ENCODE measurements at regions not wholly inside any gene's neighbourhood (a gene's known extent, or its start where the extent isn't known, plus 50 kb on each side); places are given as distances from the start of the nearest gene placed in this dataset.

DNA sequence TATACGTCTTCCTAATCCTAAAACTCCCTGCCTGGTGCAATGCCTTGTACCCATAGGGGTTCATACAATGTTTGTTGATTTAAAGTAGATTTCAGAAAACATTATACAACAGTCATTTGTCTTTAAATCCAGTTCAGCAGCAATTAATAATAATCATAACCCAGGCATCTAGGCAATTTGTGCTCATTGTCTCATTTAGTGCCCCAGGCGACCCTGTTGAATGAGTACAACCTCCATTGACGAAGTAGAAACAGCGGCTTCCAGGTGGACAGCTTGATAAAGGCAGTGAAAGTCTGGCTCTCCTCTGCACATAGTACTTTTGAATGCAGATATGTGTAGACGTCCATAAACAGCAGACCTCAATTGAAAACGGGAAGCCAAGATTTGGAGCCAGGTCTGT is 82.9 kb upstream of the CPM start:
- Histone ChIP-seq H3K9me3 (ENCODE audit: insufficient read depth, low read depth) (no peaks in the 10 kb centered on the region), H3K4me2 (no peak overlapping the region), H3K27me3 (ENCODE audit: insufficient read depth, low read depth) (no peaks in the 10 kb centered on the region), H3K4me3 (no peak overlapping the region), H2AFZ (no peak overlapping the region), H3K79me2 (ENCODE audit: low read depth) (no peaks in the 10 kb centered on the region), H3K9me2 (ENCODE audit: insufficient read depth) (no peaks in the 10 kb centered on the region), H3K4me1 (replicated peaks; ENCODE audit: insufficient read depth) (no peaks in the 10 kb centered on the region), H3K36me3 (ENCODE audit: low read depth) (no peaks in the 10 kb centered on the region), H4K20me1 (ENCODE audit: insufficient read depth) (no peaks in the 10 kb centered on the region), H3K27ac (no peak overlapping the region), H3F3A (ENCODE audit: insufficient read depth, low read depth) (no peaks in the 10 kb centered on the region)
- intact Hi-C loops (cut with micrococcal nuclease; ENCODE audit: unreplicated experiment): no loop called here
- ChIA-PET CTCF (no interaction called here), POLR2A (ENCODE audit: unreplicated experiment) (interaction anchor here (0.5 kb wide), 1 partner anchor 36 kb away, joined by 7 read pairs; no protein-coding TSS in a partner anchor)
- BruUV-seq (replicated peaks): no TSS peak
- no peak for DNase-seq
- TF ChIP-seq EZH2 (IDR thresholded peaks at IDR 0.05; ENCODE audit: low read depth): no peak
- TF ChIP-seq, protein P1, sequence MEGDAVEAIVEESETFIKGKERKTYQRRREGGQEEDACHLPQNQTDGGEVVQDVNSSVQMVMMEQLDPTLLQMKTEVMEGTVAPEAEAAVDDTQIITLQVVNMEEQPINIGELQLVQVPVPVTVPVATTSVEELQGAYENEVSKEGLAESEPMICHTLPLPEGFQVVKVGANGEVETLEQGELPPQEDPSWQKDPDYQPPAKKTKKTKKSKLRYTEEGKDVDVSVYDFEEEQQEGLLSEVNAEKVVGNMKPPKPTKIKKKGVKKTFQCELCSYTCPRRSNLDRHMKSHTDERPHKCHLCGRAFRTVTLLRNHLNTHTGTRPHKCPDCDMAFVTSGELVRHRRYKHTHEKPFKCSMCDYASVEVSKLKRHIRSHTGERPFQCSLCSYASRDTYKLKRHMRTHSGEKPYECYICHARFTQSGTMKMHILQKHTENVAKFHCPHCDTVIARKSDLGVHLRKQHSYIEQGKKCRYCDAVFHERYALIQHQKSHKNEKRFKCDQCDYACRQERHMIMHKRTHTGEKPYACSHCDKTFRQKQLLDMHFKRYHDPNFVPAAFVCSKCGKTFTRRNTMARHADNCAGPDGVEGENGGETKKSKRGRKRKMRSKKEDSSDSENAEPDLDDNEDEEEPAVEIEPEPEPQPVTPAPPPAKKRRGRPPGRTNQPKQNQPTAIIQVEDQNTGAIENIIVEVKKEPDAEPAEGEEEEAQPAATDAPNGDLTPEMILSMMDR (conservative IDR thresholded peaks at IDR 0.05): no peak

DNA sequence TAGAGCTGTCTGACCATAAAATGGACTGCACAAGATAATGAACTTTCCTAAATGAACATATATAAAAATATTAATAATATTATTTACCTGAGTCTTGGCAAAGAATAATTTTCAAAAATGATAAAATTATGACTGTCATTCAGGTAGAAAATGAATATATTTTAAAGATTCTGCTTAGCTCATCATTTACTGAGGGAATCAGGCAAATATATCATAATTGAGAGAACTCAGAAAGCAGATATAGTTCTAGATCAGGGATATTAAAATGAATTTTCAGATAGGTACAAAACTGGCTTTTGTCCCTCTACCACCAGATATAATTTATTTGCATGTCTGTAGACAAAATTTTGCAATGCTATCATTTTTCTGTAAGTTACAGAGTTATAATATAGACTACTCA is 86.1 kb upstream of the CPM start:
- ChIA-PET POLR2A (ENCODE audit: unreplicated experiment) (no interaction called here), CTCF (no interaction called here)
- Histone ChIP-seq H3K4me3 (no peak overlapping the region), H3K4me2 (no peak overlapping the region), H3K27me3 (ENCODE audit: insufficient read depth, low read depth) (no peaks in the 10 kb centered on the region), H3K36me3 (ENCODE audit: low read depth) (no peaks in the 10 kb centered on the region), H3K9me3 (ENCODE audit: insufficient read depth, low read depth) (no peaks in the 10 kb centered on the region), H4K20me1 (ENCODE audit: insufficient read depth) (no peaks in the 10 kb centered on the region), H3K9me2 (ENCODE audit: insufficient read depth) (no peaks in the 10 kb centered on the region), H3K79me2 (ENCODE audit: low read depth) (no peaks in the 10 kb centered on the region), H3K27ac (no peak overlapping the region), H3K4me1 (replicated peaks; ENCODE audit: insufficient read depth) (peaks cover 3% of the 10 kb centered on the region), H3F3A (ENCODE audit: insufficient read depth, low read depth) (0 out of 2 replicates have a peak, but pooled peaks cover 5% of the 10 kb centered on the region), H2AFZ (no peak overlapping the region)
- BruUV-seq (replicated peaks): no TSS peak
- no peak for DNase-seq
- TF ChIP-seq, protein P1 (conservative IDR thresholded peaks at IDR 0.05): no peak
- TF ChIP-seq EZH2 (IDR thresholded peaks at IDR 0.05; ENCODE audit: low read depth): no peak
- intact Hi-C loops (cut with micrococcal nuclease; ENCODE audit: unreplicated experiment): no loop called here

DNA sequence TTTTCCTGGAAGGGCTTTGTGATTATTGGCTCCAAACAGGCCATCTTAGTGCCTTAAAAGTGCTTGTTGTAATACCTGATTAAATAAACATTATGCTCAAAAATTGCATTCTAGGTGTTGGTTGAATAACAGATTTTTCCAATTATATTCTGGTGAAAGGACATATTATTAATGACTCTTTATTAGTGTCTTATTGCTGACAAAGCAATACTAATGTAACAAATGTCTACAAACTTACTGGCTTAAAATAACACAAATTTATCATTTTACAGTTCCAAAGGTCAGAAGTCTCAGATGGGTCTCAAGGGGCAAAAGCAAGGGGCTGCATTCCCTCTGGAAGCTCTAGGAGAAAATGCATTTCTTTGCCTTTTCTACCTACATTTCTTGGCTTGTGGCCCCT is 86.9 kb upstream of the CPM start:
- no peak overlapping the region for H3K4me3 ChIP-seq
- BruUV-seq (replicated peaks): no TSS peak
- no peak overlapping the region for H3K27ac ChIP-seq
- ChIA-PET CTCF (no interaction called here), POLR2A (ENCODE audit: unreplicated experiment) (no interaction called here)
- H3K79me2 ChIP-seq (ENCODE audit: low read depth): no peaks in the 10 kb centered on the region
- H3F3A ChIP-seq (ENCODE audit: insufficient read depth, low read depth): peaks cover 14% of the 10 kb centered on the region; the same call in 1 of the 2 replicates
- TF ChIP-seq EZH2 (IDR thresholded peaks at IDR 0.05; ENCODE audit: low read depth): no peak
- TF ChIP-seq, protein P1 (conservative IDR thresholded peaks at IDR 0.05): no peak
- intact Hi-C loops (cut with micrococcal nuclease; ENCODE audit: unreplicated experiment): no loop called here
- H4K20me1 ChIP-seq (ENCODE audit: insufficient read depth): no peaks in the 10 kb centered on the region
- no peak for DNase-seq
- H2AFZ ChIP-seq: no peak overlapping the region
- peaks cover 11% of the 10 kb centered on the region for H3K4me1 ChIP-seq (replicated peaks; ENCODE audit: insufficient read depth)
- no peaks in the 10 kb centered on the region for H3K9me3 ChIP-seq (ENCODE audit: insufficient read depth, low read depth)
- no peak overlapping the region for H3K4me2 ChIP-seq
- no peaks in the 10 kb centered on the region for H3K27me3 ChIP-seq (ENCODE audit: insufficient read depth, low read depth)
- H3K36me3 ChIP-seq (ENCODE audit: low read depth): no peaks in the 10 kb centered on the region
- H3K9me2 ChIP-seq (ENCODE audit: insufficient read depth): no peaks in the 10 kb centered on the region

Measured in PC-9 (cell line).